Spleen (tissue), 11 donors: ENCODE measurements at regions not wholly inside any gene's neighbourhood (a gene's known extent, or its start where the extent isn't known, plus 50 kb on each side); places are given as distances from the start of the nearest gene placed in this dataset.

ENCODE experiments used
- DNase-seq: peaks from one replicate; pipeline ENCODE4 v3.0.0-alpha.2; 2020
- H3K27ac ChIP-seq, 8 donors: fragments of 200-600 bp; sonication (generic) in 7 of 8; 1 replicate in 4 of 8; 2 replicates in 4 of 8; pipeline versions ENCODE4 v1.5.0 to v1.8.0; 2016 to 2021; ENCODE audit warnings: inconsistent platforms in 4 of 8, mild to moderate bottlenecking in 4 of 8, moderate library complexity in 1 of 8
- H3K27me3 ChIP-seq, 7 donors: fragments of 200-600 bp; sonication (generic) in 6 of 7; replicated peaks in 1 of 7; 1 replicate in 4 of 7; 2 replicates in 3 of 7; pipeline versions ENCODE4 v1.5.0 to v1.8.0; 2016 to 2021; ENCODE audit warnings: inconsistent platforms in 3 of 7, mild to moderate bottlenecking in 1 of 7
- H3K36me3 ChIP-seq, 6 donors: fragments of 200-600 bp; sonication (generic) in 5 of 6; 1 replicate in 4 of 6; 2 replicates in 2 of 6; pipeline versions ENCODE4 v1.5.0 to v1.8.0; 2016 to 2021; ENCODE audit warnings: inconsistent platforms in 2 of 6
- H3K4me1 ChIP-seq, 6 donors: fragments of 200-600 bp; sonication (generic) in 5 of 6; 1 replicate in 3 of 6; 2 replicates in 3 of 6; pipeline versions ENCODE4 v1.5.0 to v1.8.0; 2016 to 2021; ENCODE audit warnings: inconsistent platforms in 3 of 6
- H3K4me3 ChIP-seq, 8 donors: fragments of 200-600 bp; sonication (generic) in 7 of 8; 1 replicate in 4 of 8; 2 replicates in 4 of 8; pipeline versions ENCODE4 v1.5.0 to v1.8.0; 2016 to 2021; ENCODE audit warnings: inconsistent platforms in 4 of 8, mild to moderate bottlenecking in 4 of 8, moderate library complexity in 2 of 8
- H3K9me3 ChIP-seq, 8 donors: fragments of 200-600 bp; sonication (generic) in 7 of 8; 1 replicate in 4 of 8; 2 replicates in 4 of 8; pipeline versions ENCODE4 v1.5.0 to v1.8.0; 2016 to 2021; ENCODE audit warnings: inconsistent platforms in 4 of 8
- CTCF ChIP-seq, 11 experiments: fragments of 200-600 bp in 7 of 11; fragments of 450-650 bp in 4 of 11; sonication (generic) in 4 of 11; IDR thresholded peaks in 8 of 11; conservative IDR thresholded peaks in 3 of 11; 1 replicate in 7 of 11; 2 replicates in 4 of 11; pipeline versions ENCODE4 v1.4.0 to v1.8.0; 2016 to 2021; ENCODE audit warnings: antibody characterized with exemption in 11 of 11, inconsistent platforms in 4 of 11, mild to moderate bottlenecking in 1 of 11
- POLR2A ChIP-seq, 3 donors: fragments of 450-650 bp; IDR thresholded peaks; one replicate each; pipeline ENCODE4 v1.5.1; 2017; ENCODE audit warnings: antibody characterized with exemption in 3 of 3, mild to moderate bottlenecking in 1 of 3
- POLR2AphosphoS5 ChIP-seq, 3 donors: sonication (generic); formaldehyde crosslinking; IDR thresholded peaks; one replicate each; pipeline ENCODE4 v1.5.1; 2017; ENCODE audit warnings: antibody characterized with exemption in 3 of 3
- WGBS, 5 donors: extraction: QIAGEN DNeasy Blood & Tissue Kit in 3 of 5; methylation state at CpG; one replicate each; pipeline versions ENCODE4 v1.1.5 to v1.1.7; 2013 to 2018; 5-methylcytosine and 5-hydroxymethylcytosine counted together
- intact Hi-C: fragments of 100-400 bp; cut with DNase I; formaldehyde crosslinking; loops from one replicate; pipeline ENCODE4 v1.15.0; 2023; ENCODE audit warnings: low total_unique reads
- donor health status: healthy with polysubstance abuse.
- donor health status: DM: no; HTN: no; CAD: no; lungs with moderate emphysema.
- donor health status: DM: no; HTN: no; CAD: no.
- donor health status: Bipolar disorder and iron deficiency.
- donor health status: healthy.
- donor health status: DM: no; HTN: no; CAD: no.
- donor health status: DM: yes; HTN: yes; CAD: no.

GRCh38 chrX:107556967-107557366 lies 71.3 kb upstream of the PRPS1 start:
- no peaks in the 10 kb centered on the region for H3K9me3 ChIP-seq
- intact Hi-C loops, result no loop called here
- no peak for DNase-seq
- H3K36me3 ChIP-seq, result no peaks in the 10 kb centered on the region
- H3K27me3 ChIP-seq, result no peaks in the 10 kb centered on the region
- no peak overlapping the region for H3K27ac ChIP-seq
- WGBS, 5 donors, result 67 to 91% (median 82%) methylated on average over 3 of the region's 3 CpGs
- TF ChIP-seq CTCF (IDR thresholded peaks at IDR 0.05 in 8 of 11, conservative IDR thresholded peaks at IDR 0.05 in 3 of 11) (no peak), POLR2A (IDR thresholded peaks at IDR 0.05) (no peak)
- no peaks in the 10 kb centered on the region for H3K4me1 ChIP-seq
- H3K4me3 ChIP-seq, result no peak overlapping the region

- H3K9me3 ChIP-seq, result no peaks in the 10 kb centered on the region
- H3K4me1 ChIP-seq, result no peaks in the 10 kb centered on the region
- H3K27ac ChIP-seq, result no peak overlapping the region
- intact Hi-C loops, result no loop called here
- H3K4me3 ChIP-seq, result no peak overlapping the region
- no peak for DNase-seq
- TF ChIP-seq POLR2AphosphoS5 (IDR thresholded peaks at IDR 0.05) (no peak), POLR2A (IDR thresholded peaks at IDR 0.05) (no peak), CTCF (IDR thresholded peaks at IDR 0.05 in 8 of 11, conservative IDR thresholded peaks at IDR 0.05 in 3 of 11) (no peak)
- H3K36me3 ChIP-seq, result no peaks in the 10 kb centered on the region
- peaks cover 0 to 9% (median 0%) of the 10 kb centered on the region in 7 donors for H3K27me3 ChIP-seq
Observed at GRCh38 chrX:107559506-107559905, 68.8 kb upstream of the PRPS1 start.

- no peak for DNase-seq
- peaks cover 0 to 9% (median 0%) of the 10 kb centered on the region in 7 donors for H3K27me3 ChIP-seq
- intact Hi-C loops, result no loop called here
- H3K4me1 ChIP-seq, result no peaks in the 10 kb centered on the region
- H3K4me3 ChIP-seq, result no peak overlapping the region
- no peaks in the 10 kb centered on the region for H3K36me3 ChIP-seq
- no peaks in the 10 kb centered on the region for H3K9me3 ChIP-seq
- no peak overlapping the region for H3K27ac ChIP-seq
- 76 to 96% (median 89%) methylated on average over 7 to 10 of the region's 10 CpGs for WGBS, 5 donors
- TF ChIP-seq POLR2A (IDR thresholded peaks at IDR 0.05), result no peak
- TF ChIP-seq CTCF (IDR thresholded peaks at IDR 0.05 in 8 of 11, conservative IDR thresholded peaks at IDR 0.05 in 3 of 11), result no peak
- no peak for TF ChIP-seq POLR2AphosphoS5 (IDR thresholded peaks at IDR 0.05)
Observed at GRCh38 chrX:107560041-107560440, 68.3 kb upstream of the PRPS1 start.

GRCh38 chrX:107560980-107561379 lies 67.3 kb upstream of the PRPS1 start:
- Histone ChIP-seq H3K4me3 (no peak overlapping the region), H3K36me3 (no peaks in the 10 kb centered on the region), H3K9me3 (no peaks in the 10 kb centered on the region), H3K4me1 (no peaks in the 10 kb centered on the region), H3K27ac (no peak overlapping the region), H3K27me3 (peaks cover 0 to 9% (median 0%) of the 10 kb centered on the region in 7 donors)
- WGBS, 5 donors, result 72 to 94% (median 88%) methylated on average over 3 to 4 of the region's 4 CpGs
- TF ChIP-seq POLR2A (IDR thresholded peaks at IDR 0.05), result no peak
- no peak for TF ChIP-seq POLR2AphosphoS5 (IDR thresholded peaks at IDR 0.05)
- TF ChIP-seq CTCF (IDR thresholded peaks at IDR 0.05 in 8 of 11, conservative IDR thresholded peaks at IDR 0.05 in 3 of 11), result no peak
- no peak for DNase-seq
- intact Hi-C loops, result no loop called here
